Stimulated activated CD4-positive, alpha-beta T cell treated with anti-CD3 and anti-CD28 coated beads, Interleukin-2, amount 100 ng/mL, for 48 hours (primary cell): ENCODE measurements at regions not wholly inside any gene's neighbourhood (a gene's known extent, or its start where the extent isn't known, plus 50 kb on each side); places are given as distances from the start of the nearest gene placed in this dataset.

Experiments used
- DNase-seq, 2 donors: peaks; one replicate each; pipeline ENCODE4 v3.0.0-alpha.2; 2020

- no peak for DNase-seq
Observed at GRCh38 chr13:66069570-66069969, 1160.6 kb downstream of the PCDH9 start.

GRCh38 chr13:66068683-66069082 lies 1161.5 kb downstream of the PCDH9 start:
- DNase-seq: no peak

GRCh38 chr13:66048888-66049287 lies 1181.2 kb downstream of the PCDH9 start:
- DNase-seq: no peak

DNA sequence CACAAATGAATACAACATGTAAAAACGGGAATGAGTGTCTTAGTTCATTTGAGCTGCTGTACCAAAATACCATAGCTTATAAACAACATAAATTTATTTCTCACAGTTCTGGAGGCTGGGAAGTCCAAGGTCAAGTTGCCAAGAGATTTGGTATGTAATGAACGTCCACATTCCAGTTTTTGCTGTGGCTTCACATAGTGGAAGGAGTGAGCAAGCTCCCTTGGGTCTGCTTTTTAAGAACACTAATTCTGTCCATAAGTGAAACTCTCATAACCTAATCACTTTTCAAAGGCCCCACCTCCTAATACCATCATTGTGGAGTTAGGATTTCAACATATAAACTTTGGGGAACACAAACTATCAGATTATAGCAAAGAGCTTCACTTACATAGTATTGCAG lies 1189.6 kb downstream of the PCDH9 start:
- DNase-seq: no peak

DNA sequence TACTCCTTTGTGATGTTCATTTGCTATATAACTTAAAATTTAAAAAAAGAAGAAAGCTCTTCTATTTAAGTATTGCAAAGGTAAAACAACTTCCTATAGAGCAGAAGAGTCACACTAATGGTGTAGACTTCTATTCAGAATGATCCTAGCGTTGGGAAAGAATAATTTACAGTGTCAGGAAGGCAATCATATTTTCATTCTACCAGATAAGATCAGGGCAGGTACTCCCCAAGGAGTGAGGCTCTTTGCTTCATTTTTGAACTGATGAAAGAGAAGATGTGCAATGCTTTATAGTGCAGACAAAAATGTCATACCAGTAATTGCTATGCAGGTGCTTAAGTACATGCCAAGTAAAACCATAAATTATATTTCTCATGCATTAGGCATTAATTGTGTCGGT lies 1193.0 kb downstream of the PCDH9 start:
- no peak for DNase-seq

DNA sequence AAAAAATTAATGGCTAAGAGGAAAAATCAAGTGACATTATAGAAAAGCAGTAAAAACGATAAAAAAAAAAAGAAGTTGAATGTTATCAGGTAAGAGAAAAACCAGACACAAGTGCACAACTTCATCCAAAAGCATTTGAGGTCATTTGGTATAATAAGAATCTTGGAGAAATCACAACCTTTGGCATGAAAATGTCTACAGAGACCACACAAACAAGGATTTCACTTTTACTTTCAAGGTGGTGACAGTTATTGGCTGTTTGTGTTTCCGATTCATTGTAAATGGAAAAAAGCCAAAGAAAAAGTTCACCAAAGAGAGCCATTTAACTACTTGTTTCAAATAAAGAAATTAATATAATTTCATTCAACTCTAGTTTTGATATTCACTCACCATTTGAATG lies 1193.5 kb downstream of the PCDH9 start:
- DNase-seq: no peak

GRCh38 chr13:66036024-66036614 lies 1194.0 kb downstream of the PCDH9 start:
- no peak for DNase-seq

GRCh38 chr13:66033924-66034323 lies 1196.2 kb downstream of the PCDH9 start:
- no peak for DNase-seq

DNA sequence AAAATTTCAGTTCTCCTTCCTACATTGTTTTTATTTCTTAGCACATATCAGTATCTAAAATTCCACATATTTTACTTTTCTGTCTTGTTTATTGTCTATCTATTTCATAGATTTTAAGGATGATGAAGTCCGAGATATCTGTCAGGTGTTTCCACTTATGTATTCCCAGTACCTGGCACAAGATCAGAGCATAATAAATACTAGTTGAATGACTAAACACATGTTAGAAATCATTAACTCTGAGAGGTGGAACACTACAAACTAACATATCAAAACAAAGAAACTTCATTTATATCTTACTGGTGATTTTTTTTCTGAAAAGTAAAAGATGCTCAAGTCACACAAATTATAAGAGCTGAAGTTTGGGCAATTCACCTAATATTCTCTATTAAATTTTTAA lies 1208.3 kb downstream of the PCDH9 start:
- DNase-seq: no peak

DNA sequence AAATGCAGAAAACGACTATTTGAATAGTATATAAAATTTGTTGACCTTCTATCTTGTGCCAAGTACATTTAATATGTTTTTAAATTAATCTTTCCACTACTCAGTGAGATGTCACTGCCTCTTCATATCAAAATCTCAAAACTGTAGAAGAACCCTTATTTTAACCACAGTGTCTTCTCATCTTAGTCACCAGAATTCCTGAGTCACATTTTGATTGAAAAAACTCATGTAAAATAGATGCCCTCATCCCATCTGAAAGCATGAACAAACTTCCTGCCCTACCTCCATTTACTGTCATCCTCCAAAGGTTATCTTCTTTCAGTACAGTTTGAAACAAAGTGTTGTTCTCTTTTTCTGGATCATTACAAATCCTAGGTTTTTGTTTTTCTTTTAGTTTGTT lies 1215.4 kb downstream of the PCDH9 start:
- no peak for DNase-seq

- no peak for DNase-seq
Observed at GRCh38 chr13:66009241-66009640, 1220.9 kb downstream of the PCDH9 start.

GRCh38 chr13:66003558-66003957 lies 1226.6 kb downstream of the PCDH9 start:
- DNase-seq: no peak

GRCh38 chr13:66001140-66001539 lies 1229.0 kb downstream of the PCDH9 start:
- DNase-seq: no peak

DNA sequence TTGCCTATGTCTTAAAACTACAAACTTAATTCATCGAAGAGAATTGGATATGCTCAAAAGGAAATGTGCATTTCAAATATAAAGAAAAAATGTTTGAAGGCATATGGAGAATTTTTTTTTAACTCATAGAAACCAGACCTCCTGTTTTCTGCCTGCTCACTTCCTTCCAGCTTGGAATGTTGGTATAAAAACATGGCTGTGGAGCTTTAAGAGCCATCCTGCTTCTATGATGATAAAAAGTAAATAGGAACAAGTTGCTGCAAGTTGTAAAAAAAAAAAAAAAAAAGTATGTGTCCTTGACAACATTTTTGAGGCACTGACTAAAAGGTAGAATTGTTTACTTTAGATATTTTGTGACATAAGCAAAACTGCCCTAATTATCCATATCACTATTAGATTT lies 1230.7 kb downstream of the PCDH9 start:
- no peak for DNase-seq

GRCh38 chr13:65990684-65991083 lies 1239.5 kb downstream of the PCDH9 start:
- DNase-seq: no peak

- DNase-seq: no peak
Observed at GRCh38 chr13:65985612-65986011, 1244.5 kb downstream of the PCDH9 start.

DNA sequence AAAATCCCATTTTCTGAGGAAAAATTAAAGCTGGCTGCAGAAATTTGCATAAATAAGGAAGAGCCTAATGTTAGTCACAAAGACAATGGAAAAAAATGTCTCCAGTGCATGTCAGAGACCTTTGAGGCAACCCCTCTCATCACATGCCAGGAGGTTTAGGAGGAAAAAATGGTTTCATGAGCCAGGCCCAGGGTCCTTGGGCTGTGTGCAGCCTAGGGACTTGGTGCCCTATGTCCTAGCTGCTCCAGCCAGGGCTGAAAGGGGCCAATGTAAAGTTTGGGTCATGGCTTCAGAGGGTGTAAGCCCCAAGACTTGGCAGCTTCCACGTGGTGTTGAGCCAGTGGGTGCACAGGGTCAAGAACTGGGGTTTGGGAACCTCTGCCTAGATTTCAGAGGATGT lies 1252.6 kb downstream of the PCDH9 start:
- no peak for DNase-seq

GRCh38 chr13:65971541-65971940 lies 1258.6 kb downstream of the PCDH9 start:
- DNase-seq: no peak

GRCh38 chr13:65966991-65967451 lies 1263.1 kb downstream of the PCDH9 start:
- no peak for DNase-seq

DNA sequence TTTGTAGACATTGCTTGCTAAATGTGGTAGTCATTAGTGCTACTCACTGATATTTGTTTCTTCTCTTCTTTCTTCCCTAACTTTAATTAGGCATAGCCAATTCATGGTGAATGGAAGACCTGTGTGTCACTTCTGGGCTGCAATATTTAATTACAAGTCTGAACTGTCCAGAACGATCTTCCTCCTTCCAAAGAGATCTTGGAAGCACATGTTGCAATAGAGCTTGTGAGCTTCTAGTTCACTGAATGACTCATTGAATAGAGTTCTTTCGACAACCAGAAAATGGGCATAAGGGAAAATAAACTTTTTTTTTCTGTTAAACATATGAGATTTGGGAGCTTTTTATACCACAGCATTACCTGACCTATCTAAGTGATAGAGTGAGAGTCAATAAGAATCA lies 1264.6 kb downstream of the PCDH9 start:
- DNase-seq: no peak

DNA sequence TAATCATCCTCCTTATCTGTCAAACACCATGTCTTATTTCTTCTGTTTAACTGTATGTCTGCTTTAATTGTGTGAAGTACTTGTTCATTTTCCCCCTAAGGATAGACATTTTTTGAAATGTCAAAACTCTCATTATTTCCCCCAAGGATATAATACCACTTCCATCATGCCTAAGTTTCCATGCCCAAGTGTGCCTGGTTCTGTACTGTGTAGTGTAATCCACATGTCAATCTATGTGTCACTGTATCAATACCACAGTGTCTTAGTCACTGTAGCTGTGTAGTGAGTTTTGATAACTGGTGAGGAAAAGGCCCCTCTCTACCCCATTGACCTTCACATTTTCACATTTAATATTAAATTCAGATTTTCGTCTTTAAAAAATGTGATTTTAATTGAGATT lies 1265.5 kb downstream of the PCDH9 start:
- no peak for DNase-seq

DNA sequence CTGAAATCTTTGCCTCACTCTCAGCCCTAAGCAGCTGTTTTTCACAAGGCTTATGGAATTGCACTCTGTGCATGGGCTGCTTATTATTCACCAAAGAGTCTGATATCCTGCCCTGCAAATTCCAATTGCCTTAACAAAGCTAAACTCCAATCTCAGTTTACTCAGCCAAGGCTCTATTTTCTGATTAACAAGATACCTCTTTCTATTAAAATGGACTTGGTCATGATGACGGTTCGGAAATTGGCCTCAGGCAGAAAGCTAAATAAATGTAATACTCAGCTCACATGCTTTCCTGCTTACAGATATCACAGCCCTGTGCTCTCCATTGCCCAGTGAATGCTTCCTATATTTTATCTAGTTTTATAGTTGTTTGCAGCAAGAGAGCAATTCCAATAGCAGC lies 1270.8 kb downstream of the PCDH9 start:
- no peak for DNase-seq

DNA sequence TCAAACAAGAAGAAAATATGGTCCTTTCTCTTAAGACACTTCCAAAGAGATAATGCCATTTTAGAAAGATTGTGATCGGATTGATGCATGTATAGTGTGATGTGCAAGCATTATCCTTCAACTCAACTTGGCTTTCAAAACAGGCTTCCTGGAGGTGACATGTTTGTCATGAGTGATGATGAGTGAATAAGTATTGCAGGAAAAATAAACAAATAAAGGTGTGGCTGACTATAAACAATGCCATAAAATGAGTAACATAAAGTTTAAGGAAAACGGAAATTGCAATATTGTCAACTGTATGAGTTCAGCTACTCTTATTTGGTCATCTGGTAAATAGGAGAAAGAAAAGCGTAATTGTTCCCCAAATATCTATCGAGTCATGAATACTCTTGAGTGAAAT lies 1283.7 kb downstream of the PCDH9 start:
- DNase-seq: no peak

- no peak for DNase-seq
Observed at GRCh38 chr13:65943708-65944107, 1286.4 kb downstream of the PCDH9 start.

GRCh38 chr13:65943024-65943423 lies 1287.1 kb downstream of the PCDH9 start:
- DNase-seq: no peak

GRCh38 chr13:65940720-65941119 lies 1289.4 kb downstream of the PCDH9 start:
- no peak for DNase-seq
